ENCODE measurements at regions not wholly inside any gene's neighbourhood (a gene's known extent, or its start where the extent isn't known, plus 50 kb on each side); places are given as distances from the start of the nearest gene placed in this dataset.

- Histone ChIP-seq H3K23me2 (ENCODE audit: insufficient read length, low read depth, low read length, poor library complexity, severe bottlenecking) (no peaks in the 10 kb centered on the region), H2BK5ac (ENCODE audit: insufficient read length, low read length) (no peak overlapping the region), H3K27me3 (ENCODE audit: insufficient read depth, low read length) (no peaks in the 10 kb centered on the region), H3K27ac (ENCODE audit: insufficient read length, low read depth, low read length) (no peak overlapping the region), H3K4me2 (ENCODE audit: insufficient read depth, insufficient read length, low read length) (no peak overlapping the region), H3K4me1 (ENCODE audit: insufficient read depth, low read length) (peaks cover 5% of the 10 kb centered on the region; the same call in 1 of the 2 replicates), H3K79me2 (ENCODE audit: insufficient read depth, low read length) (peaks cover 11% of the 10 kb centered on the region), H4K20me1 (ENCODE audit: control insufficient read depth, insufficient read depth, insufficient read length) (no peaks in the 10 kb centered on the region), H2BK20ac (ENCODE audit: low read depth, low read length, poor library complexity, severe bottlenecking) (no peak overlapping the region), H2AFZ (ENCODE audit: low read length) (no peak overlapping the region), H2BK120ac (ENCODE audit: low read depth, low read length, poor library complexity, severe bottlenecking) (no peak overlapping the region), H4K8ac (replicated peaks; ENCODE audit: insufficient read length, low read depth, low read length) (no peak overlapping the region), H3T11ph (ENCODE audit: low read length) (no peak overlapping the region), H3K9me3 (ENCODE audit: control insufficient read depth, low read depth, low read length) (no peaks in the 10 kb centered on the region), H2BK12ac (ENCODE audit: insufficient read length, low read depth, low read length) (no peak overlapping the region), H3K14ac (ENCODE audit: insufficient read depth, low read length) (no peak overlapping the region), H3K23ac (ENCODE audit: insufficient read length, low read depth, low read length) (no peak overlapping the region), H4K91ac (ENCODE audit: insufficient read length, low read depth, low read length) (no peak overlapping the region), H3K79me1 (ENCODE audit: insufficient read depth, low read depth, low read length, poor library complexity, severe bottlenecking) (peaks cover 12% of the 10 kb centered on the region), H3K56ac (ENCODE audit: insufficient read length, low read depth, low read length) (no peak overlapping the region), H3K4ac (ENCODE audit: low read depth, low read length) (no peak overlapping the region), H2BK15ac (ENCODE audit: low read depth, low read length) (no peak overlapping the region), H4K5ac (ENCODE audit: insufficient read length, low read depth, low read length) (no peak overlapping the region), H2AK5ac (ENCODE audit: insufficient read length, low read length) (no peak overlapping the region), H3K18ac (ENCODE audit: insufficient read length, low read depth, low read length) (no peak overlapping the region), H3K9ac (ENCODE audit: extremely low read depth, insufficient read length, low read length) (no peak overlapping the region)
- H3K27me3 Mint-ChIP-seq (ENCODE audit: low read depth), result no peaks in the 10 kb centered on the region
- no peak for TF ChIP-seq CTCF (conservative IDR thresholded peaks at IDR 0.05)
- H3K27ac Mint-ChIP-seq, result peak overlapping the region in 1 of 3 experiments; percentile 5; a peak in 2 of 7 replicates
- H3K9me3 Mint-ChIP-seq, result no peaks in the 10 kb centered on the region
- H3K4me1 Mint-ChIP-seq, result peaks cover 34 to 41% of the 10 kb centered on the region in 2 experiments
- H3K36me3 Mint-ChIP-seq (ENCODE audit: insufficient read depth in 1 of 3, low read depth in 3 of 3), result no peaks in the 10 kb centered on the region
- H3K4me3 Mint-ChIP-seq, result no peak overlapping the region
- DNase-seq, result no peak
- no CpG with 5 or more reads among the region's 1 CpG for WGBS (ENCODE audit: extremely low coverage, insufficient read length, low lambda C conversion rate)
These were observed 54.5 kb downstream of the ELAPOR2 start for GRCh38 chr7:87004956-87005355.

Data from H9 (cell line).